ENCODE measurements at regions not wholly inside any gene's neighbourhood (a gene's known extent, or its start where the extent isn't known, plus 50 kb on each side); places are given as distances from the start of the nearest gene placed in this dataset.

DNA sequence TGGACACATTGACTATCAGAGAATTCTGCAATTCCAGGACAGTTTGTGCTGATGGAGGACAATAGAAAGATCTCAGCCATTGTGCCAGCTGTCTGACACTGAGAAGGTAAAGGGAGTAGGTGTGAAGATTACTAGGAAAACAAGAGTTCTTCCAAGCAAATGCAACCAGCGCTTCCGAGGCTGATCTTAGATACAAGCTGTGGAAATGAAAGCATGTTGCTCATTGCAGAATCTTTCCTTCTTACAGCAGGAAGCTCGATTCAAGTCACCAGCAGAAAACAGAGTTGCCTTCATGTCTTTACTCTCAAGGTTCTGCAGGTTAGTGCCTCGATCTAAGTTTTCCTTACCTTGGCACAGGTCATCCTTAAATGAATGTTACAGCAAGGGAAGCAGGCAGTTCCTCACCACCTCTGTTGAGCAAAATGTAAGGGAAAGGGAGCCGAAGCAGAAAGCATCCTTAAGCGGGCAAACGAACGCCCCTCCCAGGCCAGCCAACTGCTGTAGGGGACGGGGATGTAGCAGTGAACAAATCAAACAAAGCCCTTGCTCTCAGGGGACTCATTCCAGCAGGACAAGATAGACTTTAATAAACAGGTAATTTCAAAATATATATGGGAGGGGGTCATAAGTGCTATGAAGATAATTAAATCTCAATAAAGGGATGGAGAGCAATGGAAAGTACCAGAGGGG, 54.3 kb downstream of the MARCHF4 start:
- Mint-ChIP-seq H3K36me3 (no peaks in the 10 kb centered on the region), H3K27me3 (ENCODE audit: low read depth) (no peaks in the 10 kb centered on the region)
- no peak for TF ChIP-seq ZNF121 (CRISPR knock-in tag; IDR thresholded peaks at IDR 0.05)
- TF ChIP-seq NR2C2 (CRISPR knock-in tag; IDR thresholded peaks at IDR 0.05), result no peak
- TF ChIP-seq JAZF1 (CRISPR knock-in tag; IDR thresholded peaks at IDR 0.05), result no peak
- TF ChIP-seq HMGXB4 (CRISPR knock-in tag; IDR thresholded peaks at IDR 0.05), result no peak
- no peak for TF ChIP-seq ZNF416 (CRISPR knock-in tag; IDR thresholded peaks at IDR 0.05)
- TF ChIP-seq ETV6 (CRISPR knock-in tag; IDR thresholded peaks at IDR 0.05), result no peak
- TF ChIP-seq MAX (CRISPR knock-in tag; IDR thresholded peaks at IDR 0.05), result no peak
- TF ChIP-seq HMGA2 (CRISPR knock-in tag; IDR thresholded peaks at IDR 0.05), result no peak
- no peak for TF ChIP-seq E2F5 (CRISPR knock-in tag; IDR thresholded peaks at IDR 0.05)
- TF ChIP-seq NFATC4 (CRISPR knock-in tag; IDR thresholded peaks at IDR 0.05), result no peak
- TF ChIP-seq, protein P1, sequence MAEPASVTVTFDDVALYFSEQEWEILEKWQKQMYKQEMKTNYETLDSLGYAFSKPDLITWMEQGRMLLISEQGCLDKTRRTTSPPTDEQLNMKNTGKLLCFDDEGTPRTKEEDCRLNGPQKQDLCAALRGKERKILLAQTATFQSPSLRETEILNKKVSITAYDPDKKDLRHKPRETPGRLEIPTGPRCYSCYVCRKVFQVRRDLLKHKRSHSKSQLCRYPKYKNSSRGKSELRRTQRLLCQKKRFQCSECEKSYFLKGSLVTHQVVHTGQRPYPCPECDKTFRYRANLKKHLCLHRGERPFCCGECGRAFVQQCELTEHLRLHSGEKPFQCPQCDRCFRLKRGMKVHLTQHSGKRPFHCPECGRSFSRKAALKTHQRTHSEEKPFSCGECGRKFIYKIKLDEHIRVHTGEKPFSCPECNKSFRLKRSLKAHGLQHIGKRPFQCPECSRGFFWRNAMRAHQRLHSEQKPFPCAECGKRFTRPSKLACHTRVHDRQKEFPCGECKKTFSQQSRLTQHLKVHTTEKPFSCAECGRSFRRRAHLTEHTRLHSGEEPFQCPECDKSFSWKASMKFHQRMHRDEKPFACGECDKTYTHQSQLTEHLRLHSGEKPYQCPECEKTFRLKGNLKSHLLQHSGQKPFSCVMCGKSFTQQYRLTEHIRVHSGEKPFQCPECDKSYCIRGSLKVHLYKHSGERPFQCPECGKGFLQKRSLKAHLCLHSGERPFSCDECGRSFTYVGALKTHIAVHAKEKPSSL (CRISPR knock-in tag; conservative IDR thresholded peaks at IDR 0.05), result no peak
- no peak for TF ChIP-seq ELF4 (CRISPR knock-in tag; IDR thresholded peaks at IDR 0.05; ENCODE audit: low read depth)
- no peak for TF ChIP-seq CREB1 (CRISPR knock-in tag; IDR thresholded peaks at IDR 0.05)
- no peak for TF ChIP-seq ZNF219 (CRISPR knock-in tag; IDR thresholded peaks at IDR 0.05; ENCODE audit: borderline replicate concordance)
- no peak for TF ChIP-seq SOX15 (CRISPR knock-in tag; IDR thresholded peaks at IDR 0.05)
- TF ChIP-seq, protein P2, sequence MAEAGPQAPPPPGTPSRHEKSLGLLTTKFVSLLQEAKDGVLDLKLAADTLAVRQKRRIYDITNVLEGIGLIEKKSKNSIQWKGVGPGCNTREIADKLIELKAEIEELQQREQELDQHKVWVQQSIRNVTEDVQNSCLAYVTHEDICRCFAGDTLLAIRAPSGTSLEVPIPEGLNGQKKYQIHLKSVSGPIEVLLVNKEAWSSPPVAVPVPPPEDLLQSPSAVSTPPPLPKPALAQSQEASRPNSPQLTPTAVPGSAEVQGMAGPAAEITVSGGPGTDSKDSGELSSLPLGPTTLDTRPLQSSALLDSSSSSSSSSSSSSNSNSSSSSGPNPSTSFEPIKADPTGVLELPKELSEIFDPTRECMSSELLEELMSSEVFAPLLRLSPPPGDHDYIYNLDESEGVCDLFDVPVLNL (CRISPR knock-in tag; IDR thresholded peaks at IDR 0.05; ENCODE audit: borderline replicate concordance, low read depth), result no peak
- TF ChIP-seq GRHL2 (CRISPR knock-in tag; IDR thresholded peaks at IDR 0.05; ENCODE audit: insufficient replicate concordance, severe bottlenecking), result no peak

DNA sequence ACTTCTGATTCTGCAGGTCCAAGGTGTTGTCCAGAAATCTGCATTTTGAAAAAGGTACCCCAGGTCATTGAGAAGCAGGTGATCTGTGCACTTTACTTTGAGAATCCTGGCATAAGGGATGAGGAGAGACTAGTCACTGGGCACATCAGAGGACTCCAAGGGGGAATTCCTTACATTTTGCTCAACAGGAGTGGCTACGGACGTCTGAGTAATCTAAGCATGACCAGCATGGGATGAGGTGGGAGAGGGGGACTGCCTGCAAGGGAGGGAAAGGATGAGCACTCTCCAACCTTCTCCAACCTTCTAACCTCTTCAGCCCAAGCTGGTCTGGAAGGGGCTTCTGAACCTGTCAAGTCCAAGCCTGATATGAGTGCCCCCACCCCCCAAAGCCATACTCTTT, 55.5 kb downstream of the MARCHF4 start:
- Mint-ChIP-seq H3K27ac (no peak overlapping the region), H3K36me3 (no peaks in the 10 kb centered on the region), H3K27me3 (ENCODE audit: low read depth) (no peaks in the 10 kb centered on the region), H3K9me3 (no peaks in the 10 kb centered on the region), H3K4me1 (peaks cover 32% of the 10 kb centered on the region), H3K4me3 (no peak overlapping the region)
- ATAC-seq (no peak), DNase-seq (ENCODE audit: low spot score) (no peak)
- POLR2A ChIA-PET, result no interaction called here
- CTCF ChIA-PET, result no interaction called here
- TF ChIP-seq ATF2 (CRISPR knock-in tag; IDR thresholded peaks at IDR 0.05; ENCODE audit: borderline replicate concordance, low read depth) (no peak), NFATC4 (CRISPR knock-in tag; IDR thresholded peaks at IDR 0.05) (no peak), JUN (CRISPR knock-in tag; IDR thresholded peaks at IDR 0.05) (no peak), USF1 (CRISPR knock-in tag; IDR thresholded peaks at IDR 0.05) (no peak), RORB (CRISPR knock-in tag; IDR thresholded peaks at IDR 0.05) (no peak), ZNF138 (CRISPR knock-in tag; conservative IDR thresholded peaks at IDR 0.05) (no peak), PREB (CRISPR knock-in tag; IDR thresholded peaks at IDR 0.05; ENCODE audit: borderline replicate concordance) (no peak), MXD4 (CRISPR knock-in tag; IDR thresholded peaks at IDR 0.05; ENCODE audit: borderline replicate concordance) (no peak), ZNF396 (CRISPR knock-in tag; IDR thresholded peaks at IDR 0.05; ENCODE audit: borderline replicate concordance) (no peak), CREB1 (CRISPR knock-in tag; IDR thresholded peaks at IDR 0.05) (no peak)

More for the DNA sequence above, 54.3 kb downstream of the MARCHF4 start:
- ChIA-PET POLR2A (no interaction called here), CTCF (no interaction called here)
- Mint-ChIP-seq H3K4me3 (no peak overlapping the region), H3K4me1 (peaks cover 32% of the 10 kb centered on the region), H3K27ac (0 out of 2 replicates have a peak overlapping the region, but pooled peaks have one; percentile 1), H3K9me3 (no peaks in the 10 kb centered on the region)
- ATAC-seq (peak; percentile 11), DNase-seq (ENCODE audit: low spot score) (no peak)
